Body of pancreas (tissue), 4 donors: ENCODE measurements at regions not wholly inside any gene's neighbourhood (a gene's known extent, or its start where the extent isn't known, plus 50 kb on each side); places are given as distances from the start of the nearest gene placed in this dataset.

Experiments
- ATAC-seq: fragments of 150-250 bp; one replicate; pipeline ENCODE4 v1.9.1; 2016
- DNase-seq, 4 donors: peaks; one replicate each; pipeline ENCODE4 v3.0.0-alpha.2; 2019
- H3K27ac ChIP-seq, 4 donors: fragments of 200-600 bp; sonication (generic); 1 replicate in 3 of 4; 2 replicates in 1 of 4; pipeline versions ENCODE4 v1.5.1 to v1.6.1; 2016 to 2019; ENCODE audit warnings: mild to moderate bottlenecking in 1 of 4, mixed read lengths in 1 of 4, moderate library complexity in 1 of 4
- H3K27me3 ChIP-seq, 2 donors: fragments of 200-600 bp; sonication (generic); one replicate each; pipeline ENCODE4 v1.6.0; 2016; ENCODE audit warnings: mild to moderate bottlenecking in 1 of 2
- H3K36me3 ChIP-seq, 2 donors: fragments of 200-600 bp; sonication (generic); replicated peaks in 1 of 2; 2 replicates each; pipeline ENCODE4 v1.5.1; 2016; ENCODE audit warnings: low read depth in 2 of 2; ENCODE audit not compliant: insufficient read depth in 1 of 2
- H3K4me1 ChIP-seq: fragments of 200-600 bp; sonication (generic); one replicate; pipeline ENCODE4 v1.6.0; 2016
- H3K4me3 ChIP-seq, 2 donors: fragments of 200-600 bp; sonication (generic); 1 replicate in 1 of 2; 2 replicates in 1 of 2; pipeline ENCODE4 v1.5.1; 2016 to 2019
- H3K9me3 ChIP-seq, 3 donors: fragments of 200-600 bp; sonication (generic); 1 replicate in 2 of 3; 2 replicates in 1 of 3; pipeline ENCODE4 v1.5.1; 2016
- POLR2A ChIP-seq, 3 donors: fragments of 450-650 bp; IDR thresholded peaks; one replicate each; pipeline ENCODE4 v1.6.1; 2016; ENCODE audit warnings: antibody characterized with exemption in 3 of 3, mild to moderate bottlenecking in 2 of 3
- WGBS, 2 donors: methylation state at CpG; one replicate each; pipeline ENCODE4 v1.1.5; 2017; 5-methylcytosine and 5-hydroxymethylcytosine counted together
- intact Hi-C: fragments of 100-400 bp; cut with DNase I; formaldehyde crosslinking; loops from one replicate; pipeline ENCODE4 v1.15.1; 2023
- TF ChIP-seq, protein P1 (sequence below), 7 experiments: fragments of 450-650 bp in 4 of 7; fragments of 200-600 bp in 3 of 7; sonication (generic) in 3 of 7; IDR thresholded peaks; one replicate each; pipeline ENCODE4 v1.5.1; 2016 to 2019; ENCODE audit warnings: antibody characterized with exemption in 7 of 7

DNA sequence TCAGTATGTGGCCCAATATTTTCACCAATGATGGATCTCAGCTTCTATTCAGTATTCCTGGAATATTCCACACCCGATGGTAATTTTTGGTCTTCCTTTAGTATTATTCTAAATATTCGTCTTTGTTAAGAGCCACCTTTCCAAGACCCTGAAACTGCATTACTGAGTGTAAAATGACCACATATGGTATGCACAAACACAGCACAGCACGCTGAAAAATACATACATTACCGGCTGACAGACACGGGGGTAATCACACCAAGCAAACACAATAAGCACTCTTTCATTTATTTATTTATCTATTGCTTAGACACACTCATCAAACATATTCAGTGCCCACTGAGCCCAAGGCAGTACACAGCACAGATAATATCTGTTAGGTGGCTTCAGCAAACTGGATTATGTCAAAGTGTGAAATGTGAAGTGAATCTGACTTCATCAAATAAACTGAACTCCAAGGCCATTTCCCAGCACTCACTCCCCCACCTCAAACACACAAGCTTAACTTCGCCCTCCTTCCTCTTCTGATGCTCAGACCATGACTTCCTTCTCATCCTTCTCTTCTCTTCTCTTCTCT, 1637.8 kb upstream of the C9orf72 start:
- 22 to 27% methylated on average over 6 of the region's 6 CpGs for WGBS, 2 donors
- H3K27me3 ChIP-seq, result peaks cover 0 to 34% of the 10 kb centered on the region in 2 donors
- no peak for TF ChIP-seq POLR2A (IDR thresholded peaks at IDR 0.05)
- TF ChIP-seq, protein P1, sequence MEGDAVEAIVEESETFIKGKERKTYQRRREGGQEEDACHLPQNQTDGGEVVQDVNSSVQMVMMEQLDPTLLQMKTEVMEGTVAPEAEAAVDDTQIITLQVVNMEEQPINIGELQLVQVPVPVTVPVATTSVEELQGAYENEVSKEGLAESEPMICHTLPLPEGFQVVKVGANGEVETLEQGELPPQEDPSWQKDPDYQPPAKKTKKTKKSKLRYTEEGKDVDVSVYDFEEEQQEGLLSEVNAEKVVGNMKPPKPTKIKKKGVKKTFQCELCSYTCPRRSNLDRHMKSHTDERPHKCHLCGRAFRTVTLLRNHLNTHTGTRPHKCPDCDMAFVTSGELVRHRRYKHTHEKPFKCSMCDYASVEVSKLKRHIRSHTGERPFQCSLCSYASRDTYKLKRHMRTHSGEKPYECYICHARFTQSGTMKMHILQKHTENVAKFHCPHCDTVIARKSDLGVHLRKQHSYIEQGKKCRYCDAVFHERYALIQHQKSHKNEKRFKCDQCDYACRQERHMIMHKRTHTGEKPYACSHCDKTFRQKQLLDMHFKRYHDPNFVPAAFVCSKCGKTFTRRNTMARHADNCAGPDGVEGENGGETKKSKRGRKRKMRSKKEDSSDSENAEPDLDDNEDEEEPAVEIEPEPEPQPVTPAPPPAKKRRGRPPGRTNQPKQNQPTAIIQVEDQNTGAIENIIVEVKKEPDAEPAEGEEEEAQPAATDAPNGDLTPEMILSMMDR (IDR thresholded peaks at IDR 0.05), result no peak
- H3K27ac ChIP-seq, result no peak overlapping the region
- ATAC-seq (no peak), DNase-seq (no peak)
- intact Hi-C loops, result no loop called here
- no peaks in the 10 kb centered on the region for H3K36me3 ChIP-seq
- H3K4me3 ChIP-seq, result no peak overlapping the region
- H3K4me1 ChIP-seq, result peaks cover 36% of the 10 kb centered on the region
- H3K9me3 ChIP-seq, result no peaks in the 10 kb centered on the region

DNA sequence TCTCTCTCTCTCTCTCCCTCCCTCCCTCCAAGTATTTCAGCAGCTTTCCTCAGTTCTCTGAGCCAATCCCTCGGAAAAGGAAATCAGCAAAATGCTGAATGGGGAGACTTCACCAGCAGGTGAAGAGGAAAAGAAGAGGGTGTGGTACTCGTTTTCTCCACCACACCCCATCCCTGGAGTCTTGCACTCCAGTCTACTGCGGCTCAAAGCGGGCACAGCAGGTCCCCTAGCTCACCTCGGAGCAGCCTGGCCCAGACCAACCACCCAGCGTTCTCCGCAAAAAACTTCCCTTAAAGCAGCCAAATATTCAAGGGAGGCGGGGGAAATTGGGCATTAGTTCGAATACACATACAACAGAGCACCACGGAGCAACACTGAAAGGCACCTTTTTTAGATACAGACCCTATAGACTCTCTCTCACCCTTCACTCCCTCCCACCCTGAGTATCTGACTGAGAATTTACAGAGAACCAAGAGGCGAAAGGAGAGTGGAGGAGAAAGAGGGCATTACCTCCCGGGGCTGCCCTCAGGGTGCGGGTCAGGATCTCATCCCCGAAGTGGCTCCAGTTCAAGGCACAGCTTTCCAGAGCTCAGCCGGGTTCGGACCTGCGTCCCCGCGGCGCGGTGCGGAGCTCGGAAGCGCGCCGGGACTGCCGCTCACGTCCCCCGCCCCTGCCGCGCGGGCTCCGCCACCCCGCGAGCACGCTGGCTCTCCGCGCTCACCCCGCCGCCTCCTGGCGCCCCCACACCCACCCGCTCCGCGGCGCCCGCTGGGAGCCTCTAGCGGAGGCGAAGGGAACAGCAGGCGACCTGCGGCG, 1638.5 kb upstream of the C9orf72 start:
- no peak for TF ChIP-seq POLR2A (IDR thresholded peaks at IDR 0.05)
- TF ChIP-seq, protein P1 (IDR thresholded peaks at IDR 0.05), result peak; percentile 18 to 87 (median 69)
- Histone ChIP-seq H3K27me3 (peaks cover 0 to 39% of the 10 kb centered on the region in 2 donors), H3K4me1 (peaks cover 36% of the 10 kb centered on the region), H3K4me3 (no peak overlapping the region), H3K9me3 (no peaks in the 10 kb centered on the region), H3K36me3 (no peaks in the 10 kb centered on the region), H3K27ac (no peak overlapping the region)
- intact Hi-C loops, result no loop called here
- peak; percentile 37 to 64 (median 54) for DNase-seq
- WGBS, 2 donors, result 1 to 5% methylated on average over 13 to 45 of the region's 51 CpGs
- peak; percentile 83 for ATAC-seq

DNA sequence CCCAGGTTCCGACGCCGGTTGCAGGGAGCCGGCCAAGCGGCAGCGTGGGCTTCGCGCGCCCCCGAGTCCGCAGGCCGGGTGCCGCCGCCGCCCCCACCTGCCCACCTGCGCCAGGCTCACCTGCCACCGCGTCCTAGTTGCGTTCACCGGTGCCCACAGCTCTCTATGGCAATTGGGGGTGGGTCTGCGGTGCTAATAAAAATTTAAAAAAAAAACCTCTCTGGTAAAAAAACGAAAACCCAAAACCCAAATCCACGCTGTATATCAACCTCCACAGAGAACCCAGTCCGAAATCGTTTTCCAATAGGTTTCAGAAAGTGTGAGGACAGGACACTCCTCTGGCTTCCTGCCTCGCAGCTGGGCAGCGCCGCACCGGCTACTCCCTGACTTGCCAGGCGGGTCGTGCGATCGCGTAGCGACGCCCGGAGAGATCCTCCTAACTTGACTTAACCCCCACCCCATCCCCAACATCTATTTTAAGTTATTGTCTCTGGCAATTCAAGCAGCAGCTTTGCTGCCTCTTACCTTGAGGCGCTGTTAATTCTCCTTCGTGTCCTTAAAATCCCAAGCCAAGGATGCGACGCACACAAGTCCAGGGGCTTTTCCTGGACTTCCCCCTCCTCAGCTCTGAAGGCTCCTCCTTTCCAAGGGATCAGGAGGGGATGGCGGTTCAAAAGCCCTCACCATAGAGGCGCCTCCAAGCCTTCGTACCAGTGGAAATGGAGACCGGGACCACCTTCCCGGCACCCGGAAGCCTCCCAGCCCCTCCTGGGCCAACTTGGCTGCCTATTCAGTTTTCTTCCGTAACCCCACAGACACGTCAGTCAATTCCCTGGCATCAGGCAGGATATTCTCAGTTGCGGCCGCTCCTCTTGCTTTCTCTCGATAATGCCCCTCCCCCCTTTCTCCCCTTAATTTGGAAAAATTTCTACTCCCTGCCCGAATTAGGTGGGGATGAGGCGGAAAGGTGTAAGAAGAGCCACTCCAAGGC, 1639.4 kb upstream of the C9orf72 start:
- H3K4me1 ChIP-seq, result peaks cover 36% of the 10 kb centered on the region
- H3K4me3 ChIP-seq, result no peak overlapping the region
- H3K27ac ChIP-seq, result no peak overlapping the region
- DNase-seq (peak; percentile 21 to 52 (median 28)), ATAC-seq (no peak)
- H3K36me3 ChIP-seq, result no peaks in the 10 kb centered on the region
- WGBS, 2 donors, result 0 to 1% methylated on average over 39 to 54 of the region's 54 CpGs
- no peak for TF ChIP-seq POLR2A (IDR thresholded peaks at IDR 0.05)
- TF ChIP-seq, protein P1 (IDR thresholded peaks at IDR 0.05), result peak in 1 of 7 experiments; percentile 6
- H3K9me3 ChIP-seq, result no peaks in the 10 kb centered on the region
- peaks cover 0 to 41% of the 10 kb centered on the region in 2 donors for H3K27me3 ChIP-seq
- intact Hi-C loops, result no loop called here

DNA sequence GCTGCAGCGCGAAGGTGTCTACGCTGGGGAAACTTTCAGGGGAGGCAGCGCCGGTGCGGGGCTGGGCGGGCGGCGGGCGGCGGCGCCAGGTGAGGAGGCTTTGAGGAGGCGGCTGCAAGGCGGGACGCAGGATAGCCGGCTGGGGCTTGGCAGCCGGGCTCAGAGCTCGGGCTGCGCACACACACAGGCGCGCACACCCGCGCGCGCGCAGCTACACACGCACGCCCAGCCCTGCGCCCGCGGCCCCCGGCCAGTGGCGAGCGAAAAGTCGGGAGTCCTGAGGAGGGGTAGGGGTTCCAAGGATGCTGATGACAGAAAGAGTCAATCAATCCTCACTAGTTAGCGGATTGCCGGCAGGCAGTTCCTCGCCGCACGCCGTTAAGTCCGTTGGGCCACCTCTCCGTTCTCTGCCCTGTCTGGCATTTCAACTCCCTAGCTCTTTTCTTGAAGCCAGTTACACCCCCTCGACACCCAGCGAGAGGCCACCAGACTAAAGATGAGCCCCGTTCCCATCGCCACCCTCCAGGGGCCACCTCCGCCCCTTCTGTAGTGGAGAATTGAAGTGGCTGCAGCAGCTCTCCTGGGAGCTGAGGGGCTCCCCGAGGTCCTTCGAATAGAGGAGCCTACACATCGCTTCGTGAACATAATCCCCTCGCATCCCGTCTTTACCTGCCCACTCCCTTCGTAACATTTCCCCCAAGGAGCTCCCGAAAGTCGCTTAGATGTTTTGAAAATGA, 1640.3 kb upstream of the C9orf72 start, which contains the start of gene LINGO2:
Gene LINGO2 (minus strand): TSS at position 185 of the 737 bp plus-strand sequence.
- intact Hi-C loops, result no loop called here
- TF ChIP-seq, protein P1 (IDR thresholded peaks at IDR 0.05), result no peak
- no peak for TF ChIP-seq POLR2A (IDR thresholded peaks at IDR 0.05)
- WGBS, 2 donors, result 0 to 1% methylated on average over 38 to 57 of the region's 57 CpGs
- peak within 1 kb of the TSS in 1 of 2 donors; percentile 13 for H3K4me3 ChIP-seq
- peak in 3 of 4 donors; percentile 12 to 37 (median 15) for DNase-seq
- no peaks in the 10 kb centered on the region for H3K9me3 ChIP-seq
- peaks cover 0 to 41% of the 10 kb centered on the region in 2 donors for H3K27me3 ChIP-seq
- H3K36me3 ChIP-seq, result no peaks in the 10 kb centered on the region
- ATAC-seq, result no peak
- no peak within 1 kb of the TSS for H3K27ac ChIP-seq
- H3K4me1 ChIP-seq, result peaks cover 36% of the 10 kb centered on the region
